ENCODE measurements at regions not wholly inside any gene's neighbourhood (a gene's known extent, or its start where the extent isn't known, plus 50 kb on each side); places are given as distances from the start of the nearest gene placed in this dataset.

- TF ChIP-seq PBX3 (CRISPR knock-in tag; IDR thresholded peaks at IDR 0.05) (no peak), ZNF704 (tag by site-specific recombination; IDR thresholded peaks at IDR 0.05) (no peak), ZNF311 (tag by site-specific recombination; IDR thresholded peaks at IDR 0.05; ENCODE audit: borderline replicate concordance) (peak; percentile 79; the same call in 1 of the 2 replicates), ZNF324 (tag by site-specific recombination; IDR thresholded peaks at IDR 0.05) (no peak), ZNF768 (tag by site-specific recombination; IDR thresholded peaks at IDR 0.05) (no peak), SETDB1 (IDR thresholded peaks at IDR 0.05; ENCODE audit: insufficient read length, low read length) (no peak), ZNF24 (tag by site-specific recombination; IDR thresholded peaks at IDR 0.05) (no peak)
Measured at GRCh38 chr21:38622081-38622826, 124.0 kb upstream of the ERG start (continued).

- no peaks in the 10 kb centered on the region for H3K4me1 ChIP-seq (ENCODE audit: control insufficient read depth, insufficient read depth, low read length)
- TF ChIP-seq INSM2 (tag by site-specific recombination; IDR thresholded peaks at IDR 0.05) (peak; percentile 22; the same call in 1 of the 2 replicates), ZNF18 (tag by site-specific recombination; IDR thresholded peaks at IDR 0.05) (peak; percentile 9), ZNF555 (tag by site-specific recombination; conservative IDR thresholded peaks at IDR 0.05) (no peak), ZSCAN4 (tag by site-specific recombination; IDR thresholded peaks at IDR 0.05) (peak; percentile 67; the same call in 1 of the 2 replicates), ZNF169 (tag by site-specific recombination; IDR thresholded peaks at IDR 0.05) (no peak), ZSCAN23 (tag by site-specific recombination; IDR thresholded peaks at IDR 0.05) (0 out of 2 replicates have a peak, but pooled peaks have one; percentile 10), YY1 (tag by site-specific recombination; IDR thresholded peaks at IDR 0.05) (no peak), ZNF133 (tag by site-specific recombination; IDR thresholded peaks at IDR 0.05) (no peak), ZNF416 (tag by site-specific recombination; IDR thresholded peaks at IDR 0.05) (no peak), ZNF658 (tag by site-specific recombination; IDR thresholded peaks at IDR 0.05) (peak; percentile 2; the same call in 1 of the 2 replicates), ZNF211 (tag by site-specific recombination; IDR thresholded peaks at IDR 0.05; ENCODE audit: low read depth) (0 out of 2 replicates have a peak, but pooled peaks have one; percentile 10), ZNF266 (tag by site-specific recombination; IDR thresholded peaks at IDR 0.05; ENCODE audit: low read depth) (peak; percentile 3; the same call in 1 of the 2 replicates), ZNF624 (tag by site-specific recombination; IDR thresholded peaks at IDR 0.05) (no peak)
- POLR2A ChIA-PET, result no interaction called here
- no peak overlapping the region for H3K4me3 ChIP-seq (ENCODE audit: low read depth, low read length)
- H3K36me3 ChIP-seq (ENCODE audit: control insufficient read depth in 2 of 2, insufficient read depth in 1 of 2, low read length in 2 of 2), result no peaks in the 10 kb centered on the region
- CTCF ChIA-PET, result no interaction called here
- H3K27ac ChIP-seq (ENCODE audit: extremely low read depth, low read depth, low read length), result no peak overlapping the region
- no peaks in the 10 kb centered on the region for H3K9me3 ChIP-seq (ENCODE audit: control insufficient read depth, insufficient read depth, low read depth, low read length)
Measured at GRCh38 chr21:38622827-38623209, 124.5 kb upstream of the ERG start.
